ENCODE measurements at regions not wholly inside any gene's neighbourhood (a gene's known extent, or its start where the extent isn't known, plus 50 kb on each side); places are given as distances from the start of the nearest gene placed in this dataset.

DNA sequence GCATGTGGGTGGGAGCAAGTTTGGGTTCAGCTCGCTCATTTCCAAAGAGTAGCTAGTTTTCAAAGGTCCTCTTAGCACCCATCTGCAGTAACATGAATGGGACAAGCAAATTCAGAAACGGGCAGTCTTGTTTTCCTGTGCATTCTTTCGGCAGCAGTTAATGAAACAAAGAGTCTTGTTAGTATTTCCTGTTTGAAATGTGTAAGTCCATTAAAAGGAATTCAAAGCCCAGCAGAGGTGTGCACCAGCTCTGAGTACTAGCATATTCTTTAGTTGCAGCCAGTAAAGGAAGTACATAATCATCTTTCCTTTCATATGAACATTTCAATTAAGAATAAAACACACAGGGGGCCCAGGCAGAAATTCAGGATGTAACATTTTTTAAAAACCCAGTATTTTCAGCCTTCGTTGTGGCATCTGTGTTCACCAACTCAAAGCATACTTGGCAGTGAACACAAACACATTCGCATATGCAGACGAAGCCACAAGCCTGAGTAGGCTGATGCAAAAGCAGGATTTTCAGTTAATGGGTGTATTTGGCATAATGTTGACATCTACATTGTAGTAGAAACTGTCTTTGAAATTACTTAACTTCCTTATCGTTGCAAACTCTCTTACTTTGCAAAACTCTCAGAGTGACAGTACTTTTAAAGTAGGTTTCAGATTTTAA lies 570.0 kb upstream of the FLRT2 start:
- TF ChIP-seq REST (IDR thresholded peaks at IDR 0.05; ENCODE audit: borderline replicate concordance) (no peak), SMC3 (conservative IDR thresholded peaks at IDR 0.05; ENCODE audit: poor library complexity) (no peak), POLR2AphosphoS5 (IDR thresholded peaks at IDR 0.05) (no peak), EZH2 (IDR thresholded peaks at IDR 0.05; ENCODE audit: borderline replicate concordance, insufficient read depth, low read length, poor library complexity, severe bottlenecking) (no peak), CTCF (IDR thresholded peaks at IDR 0.05; ENCODE audit: poor library complexity, severe bottlenecking) (no peak), RAD21 (conservative IDR thresholded peaks at IDR 0.05) (no peak), EP300 (conservative IDR thresholded peaks at IDR 0.05; ENCODE audit: poor library complexity, severe bottlenecking) (no peak), TAF1 (IDR thresholded peaks at IDR 0.05; ENCODE audit: low read depth) (no peak)
- Histone ChIP-seq H2AFZ (ENCODE audit: low read depth, low read length) (no peak overlapping the region), H3K27me3 (ENCODE audit: insufficient read depth, low read depth, low read length) (no peaks in the 10 kb centered on the region), H3K9ac (ENCODE audit: low read length) (no peak overlapping the region), H3K4me2 (ENCODE audit: low read length) (no peak overlapping the region), H3K27ac (ENCODE audit: low read length) (no peak overlapping the region), H3K9me3 (ENCODE audit: low read length) (no peaks in the 10 kb centered on the region), H3K9me2 (ENCODE audit: insufficient read depth, low read length) (no peaks in the 10 kb centered on the region), H3K4me3 (ENCODE audit: low read length) (no peak overlapping the region), H3F3A (ENCODE audit: insufficient read depth, low read length, poor library complexity, severe bottlenecking) (no peaks in the 10 kb centered on the region), H3K79me2 (replicated peaks; ENCODE audit: insufficient read depth, low read length) (no peaks in the 10 kb centered on the region), H3K36me3 (ENCODE audit: insufficient read depth, low read length) (no peaks in the 10 kb centered on the region), H4K20me1 (ENCODE audit: insufficient read depth) (no peaks in the 10 kb centered on the region)

- no peak for TF ChIP-seq EZH2 (IDR thresholded peaks at IDR 0.05; ENCODE audit: borderline replicate concordance, insufficient read depth, low read length, poor library complexity, severe bottlenecking)
- no peak for TF ChIP-seq TAF1 (IDR thresholded peaks at IDR 0.05; ENCODE audit: low read depth)
- TF ChIP-seq POLR2AphosphoS5 (IDR thresholded peaks at IDR 0.05): no peak
- TF ChIP-seq REST (IDR thresholded peaks at IDR 0.05; ENCODE audit: borderline replicate concordance): no peak
- TF ChIP-seq MXI1 (conservative IDR thresholded peaks at IDR 0.05; ENCODE audit: poor library complexity, severe bottlenecking): no peak
- no peak for TF ChIP-seq CTCF (IDR thresholded peaks at IDR 0.05; ENCODE audit: poor library complexity, severe bottlenecking)
- TF ChIP-seq RAD21 (conservative IDR thresholded peaks at IDR 0.05): no peak
- TF ChIP-seq SMC3 (conservative IDR thresholded peaks at IDR 0.05; ENCODE audit: poor library complexity): no peak
- no peak for TF ChIP-seq EP300 (conservative IDR thresholded peaks at IDR 0.05; ENCODE audit: poor library complexity, severe bottlenecking)
- Histone ChIP-seq H3K79me2 (replicated peaks; ENCODE audit: insufficient read depth, low read length) (no peaks in the 10 kb centered on the region), H3K27me3 (ENCODE audit: insufficient read depth, low read depth, low read length) (no peaks in the 10 kb centered on the region), H3K9me2 (ENCODE audit: insufficient read depth, low read length) (no peaks in the 10 kb centered on the region), H3K36me3 (ENCODE audit: insufficient read depth, low read length) (no peaks in the 10 kb centered on the region), H2AFZ (ENCODE audit: low read depth, low read length) (no peak overlapping the region), H3K27ac (ENCODE audit: low read length) (no peak overlapping the region), H3K4me2 (ENCODE audit: low read length) (no peak overlapping the region), H3K9me3 (ENCODE audit: low read length) (no peaks in the 10 kb centered on the region), H4K20me1 (ENCODE audit: insufficient read depth) (no peaks in the 10 kb centered on the region), H3K9ac (ENCODE audit: low read length) (no peak overlapping the region), H3K4me3 (ENCODE audit: low read length) (no peak overlapping the region), H3F3A (ENCODE audit: insufficient read depth, low read length, poor library complexity, severe bottlenecking) (no peaks in the 10 kb centered on the region)
Measured at GRCh38 chr14:84961637-84962036, 568.3 kb upstream of the FLRT2 start.
